Epithelial cell of proximal tubule (primary cell): ENCODE measurements at regions not wholly inside any gene's neighbourhood (a gene's known extent, or its start where the extent isn't known, plus 50 kb on each side); places are given as distances from the start of the nearest gene placed in this dataset.

Experiments used
- DNase-seq: peaks from one replicate; pipeline ENCODE4 v3.0.0-alpha.2; 2011; ENCODE audit warnings: low read depth
- H3K4me3 ChIP-seq: 2 replicates; pipeline ENCODE4 v1.5.1; 2011; ENCODE audit warnings: low read depth, mild to moderate bottlenecking, low read length
- TF ChIP-seq, protein P1 (sequence below): conservative IDR thresholded peaks from 2 replicates; pipeline ENCODE4 v1.5.1; 2012; ENCODE audit warnings: low read depth, mild to moderate bottlenecking, low read length

DNA sequence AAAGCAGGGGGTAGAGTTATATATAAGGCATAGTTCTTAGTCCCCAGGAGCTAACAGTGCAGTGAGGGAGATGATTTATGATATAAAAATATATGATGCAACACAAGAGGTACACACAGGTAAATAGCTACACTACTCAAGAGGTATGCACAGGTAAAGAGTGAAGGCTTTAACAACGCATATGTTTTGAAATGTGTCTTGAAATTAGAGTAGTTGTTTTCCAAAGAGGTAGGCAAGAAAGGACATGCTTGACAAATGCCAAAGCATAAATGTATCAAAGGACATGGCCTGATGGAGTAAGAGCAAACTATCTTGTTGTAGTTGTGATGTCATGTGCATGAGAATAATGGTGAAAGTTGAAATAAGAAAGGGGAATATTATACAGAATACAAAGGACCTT lies 104.3 kb upstream of the C11orf87 start:
- DNase-seq: no peak
- H3K4me3 ChIP-seq: no peak overlapping the region
- TF ChIP-seq, protein P1, sequence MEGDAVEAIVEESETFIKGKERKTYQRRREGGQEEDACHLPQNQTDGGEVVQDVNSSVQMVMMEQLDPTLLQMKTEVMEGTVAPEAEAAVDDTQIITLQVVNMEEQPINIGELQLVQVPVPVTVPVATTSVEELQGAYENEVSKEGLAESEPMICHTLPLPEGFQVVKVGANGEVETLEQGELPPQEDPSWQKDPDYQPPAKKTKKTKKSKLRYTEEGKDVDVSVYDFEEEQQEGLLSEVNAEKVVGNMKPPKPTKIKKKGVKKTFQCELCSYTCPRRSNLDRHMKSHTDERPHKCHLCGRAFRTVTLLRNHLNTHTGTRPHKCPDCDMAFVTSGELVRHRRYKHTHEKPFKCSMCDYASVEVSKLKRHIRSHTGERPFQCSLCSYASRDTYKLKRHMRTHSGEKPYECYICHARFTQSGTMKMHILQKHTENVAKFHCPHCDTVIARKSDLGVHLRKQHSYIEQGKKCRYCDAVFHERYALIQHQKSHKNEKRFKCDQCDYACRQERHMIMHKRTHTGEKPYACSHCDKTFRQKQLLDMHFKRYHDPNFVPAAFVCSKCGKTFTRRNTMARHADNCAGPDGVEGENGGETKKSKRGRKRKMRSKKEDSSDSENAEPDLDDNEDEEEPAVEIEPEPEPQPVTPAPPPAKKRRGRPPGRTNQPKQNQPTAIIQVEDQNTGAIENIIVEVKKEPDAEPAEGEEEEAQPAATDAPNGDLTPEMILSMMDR: no peak

DNA sequence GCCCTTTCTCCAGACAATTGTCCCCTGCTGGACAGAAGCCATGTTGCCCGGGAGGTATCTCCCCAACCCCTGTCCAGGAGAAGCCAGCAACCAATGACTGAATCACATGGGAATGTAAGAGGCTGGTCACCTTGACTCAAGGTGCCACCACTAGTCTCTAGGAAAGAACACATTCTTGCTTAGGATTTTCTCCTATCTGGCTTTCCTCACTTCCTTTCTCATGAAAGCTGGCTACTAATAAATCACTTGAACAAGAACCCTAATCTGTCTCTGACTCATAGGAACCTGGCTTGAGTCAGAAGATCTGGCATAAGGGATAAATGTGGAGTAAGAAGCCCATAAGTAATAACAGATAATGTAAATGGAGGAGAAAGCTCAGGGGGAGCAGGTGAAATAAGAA lies 101.4 kb upstream of the C11orf87 start:
- TF ChIP-seq, protein P1: no peak
- H3K4me3 ChIP-seq: no peak overlapping the region
- DNase-seq: peak; percentile 16

DNA sequence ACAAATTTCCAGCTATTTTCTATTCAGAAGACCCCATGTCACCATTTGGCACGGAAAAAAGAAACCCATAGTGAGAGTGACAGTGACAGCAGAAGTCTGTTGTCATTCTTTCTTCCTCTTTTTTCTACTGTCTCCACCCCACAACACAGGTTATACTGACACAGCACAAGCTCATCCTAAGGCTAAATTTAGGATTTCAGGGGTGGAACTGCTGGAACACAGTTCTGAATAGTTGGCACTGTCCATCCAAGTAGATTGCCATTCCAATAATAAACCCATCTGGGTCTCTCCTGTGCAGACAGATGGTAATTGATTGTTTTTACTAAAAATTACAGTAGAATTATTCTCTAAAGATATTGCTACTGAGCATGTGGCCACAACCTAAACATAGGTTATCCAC lies 95.2 kb upstream of the C11orf87 start:
- TF ChIP-seq, protein P1: no peak
- no peak for DNase-seq
- no peak overlapping the region for H3K4me3 ChIP-seq

- no peak for DNase-seq
- TF ChIP-seq, protein P1: no peak
- H3K4me3 ChIP-seq: no peak overlapping the region
Measured at GRCh38 chr11:109329716-109330115, 92.3 kb upstream of the C11orf87 start.

- no peak for DNase-seq
- no peak overlapping the region for H3K4me3 ChIP-seq
- TF ChIP-seq, protein P1: no peak
Measured at GRCh38 chr11:109338131-109338530, 83.9 kb upstream of the C11orf87 start.

DNA sequence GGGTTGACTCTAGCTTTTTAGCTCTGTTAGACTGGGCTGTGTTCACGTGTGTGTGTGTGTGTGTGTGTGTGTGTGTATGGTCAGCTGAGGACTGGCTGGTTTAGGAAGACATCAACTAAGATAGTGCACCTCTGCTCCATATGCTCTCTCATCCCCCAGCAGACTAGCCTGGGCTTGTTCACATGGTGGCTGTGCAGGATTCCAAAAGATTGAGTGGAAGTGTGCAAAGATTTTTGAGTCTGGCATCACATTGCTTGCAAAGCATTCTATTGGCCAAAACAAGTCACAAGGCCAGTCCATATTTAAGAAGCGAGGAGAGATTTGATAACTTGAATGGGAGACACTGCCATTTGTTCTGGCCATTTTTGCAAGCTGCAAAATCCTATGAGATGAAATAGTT lies 79.7 kb upstream of the C11orf87 start:
- no peak overlapping the region for H3K4me3 ChIP-seq
- no peak for DNase-seq
- TF ChIP-seq, protein P1: no peak

DNA sequence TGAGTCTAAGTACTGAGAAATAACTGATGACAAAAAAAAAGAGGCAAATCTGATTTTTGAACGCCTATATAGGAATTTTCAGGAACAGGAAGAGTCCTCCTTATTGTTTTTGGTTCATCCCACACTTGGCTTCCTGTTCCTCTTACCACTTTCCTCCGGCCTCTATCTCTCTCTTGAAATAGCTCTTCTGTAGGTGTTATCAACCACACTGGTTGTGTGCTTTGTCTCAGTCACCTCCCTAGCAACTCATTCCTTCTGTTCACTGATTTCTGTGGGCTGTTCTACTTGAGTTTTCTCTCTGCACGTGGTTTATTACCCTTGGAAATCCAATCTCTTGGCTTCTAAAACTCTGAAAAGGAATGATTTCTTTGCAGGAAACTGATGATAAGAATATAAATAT lies 78.7 kb upstream of the C11orf87 start:
- TF ChIP-seq, protein P1: no peak
- DNase-seq: no peak
- H3K4me3 ChIP-seq: no peak overlapping the region
